GM03348 (cell line): ENCODE measurements at regions not wholly inside any gene's neighbourhood (a gene's known extent, or its start where the extent isn't known, plus 50 kb on each side); places are given as distances from the start of the nearest gene placed in this dataset.

Experiments used
- DNase-seq: peaks from one replicate; pipeline ENCODE4 v3.0.0; 2012; ENCODE audit warnings: low spot score

DNA sequence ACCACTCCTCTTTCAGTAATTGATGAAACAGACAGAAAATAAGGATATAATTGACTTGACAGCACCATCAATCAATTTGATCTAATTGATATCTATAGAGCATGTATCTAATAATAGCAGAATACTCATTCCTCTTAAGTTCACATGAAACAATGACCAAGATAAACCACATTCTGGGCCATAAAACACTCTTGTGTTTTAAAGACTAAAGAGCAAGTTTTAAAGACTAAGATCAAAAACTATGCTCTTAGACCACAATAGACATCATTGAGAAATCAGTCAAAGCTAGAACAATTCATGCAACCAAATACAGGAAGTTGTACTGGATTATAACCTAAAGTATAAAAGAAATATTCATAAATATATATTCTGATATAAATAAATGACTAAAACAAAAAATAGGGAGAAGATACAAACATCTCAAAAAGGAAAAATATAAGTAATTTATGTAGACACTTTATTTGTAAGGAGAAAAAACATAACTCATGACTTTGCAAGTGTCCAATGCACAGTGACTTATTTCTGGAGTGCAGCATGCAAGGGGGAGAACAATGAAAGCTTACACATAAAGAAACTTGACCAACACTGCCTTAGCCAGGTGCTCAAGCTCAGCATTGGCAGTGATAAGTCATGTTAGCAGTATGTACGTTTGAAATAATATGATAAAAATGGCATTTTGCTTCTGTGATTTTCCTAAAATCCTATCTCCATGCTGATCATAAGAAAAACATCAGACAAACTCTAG is 312.7 kb upstream of the IGFBP3 start:
- DNase-seq = no peak

DNA sequence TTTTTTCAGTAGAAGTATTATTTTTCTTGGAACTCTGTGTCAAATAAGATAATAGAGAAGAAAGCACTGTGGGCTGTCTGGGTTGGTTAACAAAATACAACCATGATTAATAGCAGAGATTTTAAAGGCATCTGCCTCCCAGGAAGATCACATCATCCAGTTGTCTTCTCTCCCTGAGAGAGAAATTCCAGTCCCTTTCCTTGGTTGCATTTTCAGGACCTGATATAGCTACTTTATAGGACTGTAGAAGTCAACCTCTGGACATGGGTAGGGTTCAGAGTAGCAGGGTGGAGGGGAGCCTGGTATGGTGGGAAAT is 309.9 kb upstream of the IGFBP3 start:
- DNase-seq = no peak

DNA sequence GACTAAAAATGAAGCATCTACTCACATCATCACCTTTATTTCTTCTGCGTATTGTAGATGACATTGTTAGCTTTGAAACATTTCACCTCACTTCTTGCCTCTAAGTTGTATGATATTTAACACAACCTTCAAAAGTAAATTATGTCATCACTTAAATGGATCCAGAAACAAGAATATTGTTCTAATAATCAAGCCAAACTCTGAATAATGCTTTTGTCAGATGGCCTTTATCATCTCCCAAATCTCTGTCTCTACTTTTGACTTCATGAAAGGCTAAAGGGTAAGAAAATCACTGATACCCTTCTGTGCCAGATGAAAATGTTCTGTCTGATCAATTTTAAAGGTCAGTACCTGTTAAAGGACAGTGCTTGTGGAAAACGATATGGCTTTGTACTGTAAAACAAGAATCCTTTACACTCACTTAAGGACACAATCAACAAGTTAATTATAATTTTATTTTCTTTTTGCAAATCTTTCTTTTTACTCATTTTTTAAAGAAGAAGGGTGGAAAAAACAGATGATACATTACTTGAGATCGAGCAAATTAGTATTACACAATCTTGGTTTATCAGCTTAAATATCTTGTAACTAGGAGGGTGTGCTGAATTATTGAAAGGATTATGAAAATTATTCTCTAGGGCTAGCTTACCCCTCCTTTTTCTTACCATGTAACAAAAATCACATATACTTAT is 309.4 kb upstream of the IGFBP3 start:
- no peak for DNase-seq

DNA sequence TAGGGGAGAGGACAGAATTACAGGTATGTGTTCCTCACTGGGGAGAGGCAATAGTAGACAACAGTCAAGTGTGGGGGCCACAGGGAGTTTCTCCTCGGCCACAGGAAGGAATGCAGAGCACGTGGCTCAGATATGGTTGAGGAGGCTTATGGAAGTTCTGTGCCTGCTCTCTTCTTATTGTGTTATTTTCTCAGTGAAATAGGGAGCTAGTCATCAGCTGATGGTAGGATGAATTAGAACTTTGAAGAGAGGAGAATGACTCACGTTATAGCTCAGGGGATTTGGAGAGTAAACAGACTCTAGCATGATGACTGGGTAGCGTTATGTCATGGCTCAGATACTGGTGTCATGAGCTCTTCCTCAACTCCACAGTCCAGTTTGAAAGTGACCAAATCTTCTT is 308.3 kb upstream of the IGFBP3 start:
- DNase-seq = peak; percentile 63

DNA sequence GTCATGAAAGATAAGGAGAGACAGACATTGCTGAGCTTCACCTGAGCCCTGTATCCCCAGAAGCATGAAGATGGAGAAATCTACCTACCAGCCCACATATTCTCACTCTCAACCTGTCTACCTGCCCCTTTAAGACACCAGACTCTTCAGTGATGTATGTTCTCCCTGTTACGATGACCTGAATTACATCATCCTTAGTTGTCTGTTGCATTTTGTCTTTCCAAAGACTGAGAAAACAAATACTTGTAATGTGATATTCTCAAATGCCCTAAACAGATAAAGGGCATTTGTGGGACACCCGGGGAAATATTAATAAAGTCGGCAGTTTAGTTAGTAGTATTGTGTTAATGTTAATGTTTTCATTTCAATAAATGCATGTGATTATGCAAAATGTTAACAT is 305.8 kb upstream of the IGFBP3 start:
- no peak for DNase-seq

DNA sequence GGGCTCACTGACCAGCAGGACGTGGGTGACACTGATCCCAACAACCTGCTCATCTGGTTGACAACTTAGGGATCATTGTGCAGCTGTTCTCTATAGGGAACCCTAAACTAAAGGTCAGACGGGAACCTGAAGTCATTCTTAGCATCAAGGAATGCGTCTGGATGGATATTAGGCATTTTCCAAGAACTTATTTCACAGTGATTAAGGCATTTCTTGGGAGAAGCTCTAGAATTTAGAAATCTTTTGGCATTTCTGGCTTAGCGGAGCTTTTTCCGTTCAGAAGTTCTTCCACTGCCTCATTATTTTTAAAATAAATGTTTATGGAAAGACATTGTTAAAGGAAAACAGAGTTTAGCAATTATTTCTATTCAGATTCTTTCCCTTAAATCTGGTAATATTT is 303.3 kb upstream of the IGFBP3 start:
- no peak for DNase-seq

DNA sequence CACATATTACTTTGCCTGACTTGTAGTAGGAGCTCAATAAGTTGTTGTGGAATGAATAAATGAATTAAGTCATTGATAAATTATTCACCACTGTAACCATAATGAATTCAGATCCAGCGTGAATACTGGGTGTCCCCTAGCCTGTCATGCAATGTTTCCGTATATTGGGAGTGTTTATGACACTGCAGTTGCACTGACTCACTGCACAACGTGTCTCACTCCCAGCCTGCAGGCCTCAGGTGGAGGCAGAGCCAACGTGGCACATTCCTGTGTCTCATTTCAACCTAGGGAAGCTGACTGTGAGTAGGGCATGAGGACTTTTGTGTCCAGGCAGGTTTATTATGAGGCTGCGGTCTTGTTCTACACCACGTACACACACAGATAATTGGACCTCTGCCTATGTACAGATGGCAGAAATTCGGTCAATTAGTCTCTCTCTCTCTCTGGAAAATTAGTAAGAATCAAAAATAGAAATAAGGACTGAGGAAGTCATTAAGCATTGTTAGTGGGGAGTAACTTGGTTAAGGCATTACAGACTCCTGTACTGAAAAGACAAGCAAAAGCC is 299.1 kb upstream of the IGFBP3 start:
- DNase-seq = no peak

DNA sequence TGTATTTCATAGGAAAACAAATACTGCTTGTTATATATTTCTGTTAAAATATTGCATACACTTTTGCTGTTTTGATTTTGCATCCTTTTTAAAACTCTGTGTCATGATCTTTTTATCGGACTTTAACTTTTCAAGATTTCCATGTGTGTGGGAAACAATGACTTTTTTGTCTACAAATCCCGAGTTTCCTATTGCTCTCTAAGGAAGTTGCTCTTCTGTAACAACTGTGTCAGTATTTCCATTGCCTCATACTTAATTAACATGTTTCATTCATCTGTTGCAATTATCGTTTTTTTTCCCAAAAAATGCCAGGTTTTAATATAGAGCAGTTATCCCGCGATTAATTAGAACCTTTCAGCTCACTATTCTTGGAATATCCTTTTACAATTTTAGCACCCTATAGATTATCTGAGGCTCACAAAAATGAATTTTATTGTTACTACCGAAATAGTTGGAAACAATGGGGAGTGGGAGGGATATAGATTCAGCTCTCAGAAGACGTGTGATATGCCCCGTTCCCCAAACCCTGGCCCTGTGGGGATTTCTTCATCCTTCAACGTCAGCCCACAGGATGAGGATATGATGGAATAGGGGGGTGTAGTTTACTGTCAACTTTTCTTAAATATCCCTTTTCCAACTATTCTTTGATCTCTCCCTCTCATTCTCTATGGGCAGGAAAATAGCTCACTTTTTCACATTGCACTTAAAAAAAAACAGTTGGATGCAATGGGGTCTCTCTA is 297.6 kb upstream of the IGFBP3 start:
- DNase-seq = no peak

DNA sequence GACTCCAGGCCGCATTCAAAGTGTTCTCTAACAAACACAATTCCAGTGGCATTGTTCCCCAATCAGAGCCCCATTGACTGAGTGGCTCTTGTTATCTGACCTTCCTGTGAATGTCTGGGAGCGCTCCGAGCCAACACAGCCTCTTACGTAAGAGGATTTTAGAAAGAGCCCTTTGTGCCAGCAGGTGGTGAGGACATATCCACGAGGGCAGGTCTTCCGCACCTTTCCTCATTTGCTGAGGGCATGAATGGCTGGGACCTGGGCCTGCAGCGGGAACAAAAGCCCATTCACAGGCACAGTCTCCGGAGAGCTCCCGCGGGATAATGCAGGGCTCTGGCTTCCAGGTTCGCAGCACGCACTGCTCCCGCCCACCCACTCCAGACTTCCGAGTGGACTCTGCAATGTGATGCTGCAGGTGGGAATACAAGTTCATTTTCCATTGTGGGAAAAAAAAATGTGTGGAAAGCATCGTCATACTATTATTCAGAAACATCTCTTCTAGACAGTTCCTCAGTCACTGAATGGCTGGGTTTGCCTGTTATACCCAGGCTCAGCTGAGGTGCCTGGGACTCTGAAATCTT is 295.0 kb upstream of the IGFBP3 start:
- DNase-seq = no peak

DNA sequence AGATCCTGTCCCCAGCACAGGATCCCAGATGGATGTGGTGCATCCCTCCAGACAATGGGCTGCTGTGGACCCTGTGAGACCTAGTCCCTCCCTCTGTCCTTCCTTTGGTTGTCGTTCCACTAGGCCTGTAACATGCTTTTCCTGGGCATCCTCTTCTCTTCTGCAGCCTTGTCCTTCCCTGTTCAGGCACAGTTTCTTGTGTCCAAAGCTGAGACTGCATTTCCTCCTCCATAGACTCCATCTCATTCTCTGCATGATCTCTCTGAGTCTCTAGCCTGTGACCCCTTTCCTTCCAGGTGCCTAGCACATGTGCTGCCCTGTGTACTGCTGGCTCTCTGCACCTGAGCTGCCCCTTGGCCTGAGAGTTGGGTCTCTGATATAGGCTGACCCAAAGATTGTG is 293.5 kb upstream of the IGFBP3 start:
- DNase-seq = no peak

DNA sequence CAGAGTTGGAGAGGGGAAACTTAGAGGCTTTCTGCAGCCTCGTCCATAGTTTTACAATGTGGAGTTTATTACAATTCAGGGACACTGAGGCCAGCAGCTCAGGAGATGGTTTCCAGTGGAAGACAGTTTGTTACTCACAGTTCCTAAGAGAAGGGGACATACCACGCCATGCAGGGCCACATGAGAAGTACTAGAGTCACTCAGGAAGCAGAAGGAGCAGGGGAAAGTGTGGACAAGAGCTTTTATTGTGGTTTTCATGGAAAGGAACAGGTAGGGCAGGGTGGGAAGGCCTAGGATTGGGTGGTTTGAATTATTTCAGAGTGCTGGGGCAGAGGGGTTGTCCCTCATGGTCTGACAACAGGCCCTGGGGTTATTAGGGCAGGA is 292.1 kb upstream of the IGFBP3 start:
- no peak for DNase-seq

DNA sequence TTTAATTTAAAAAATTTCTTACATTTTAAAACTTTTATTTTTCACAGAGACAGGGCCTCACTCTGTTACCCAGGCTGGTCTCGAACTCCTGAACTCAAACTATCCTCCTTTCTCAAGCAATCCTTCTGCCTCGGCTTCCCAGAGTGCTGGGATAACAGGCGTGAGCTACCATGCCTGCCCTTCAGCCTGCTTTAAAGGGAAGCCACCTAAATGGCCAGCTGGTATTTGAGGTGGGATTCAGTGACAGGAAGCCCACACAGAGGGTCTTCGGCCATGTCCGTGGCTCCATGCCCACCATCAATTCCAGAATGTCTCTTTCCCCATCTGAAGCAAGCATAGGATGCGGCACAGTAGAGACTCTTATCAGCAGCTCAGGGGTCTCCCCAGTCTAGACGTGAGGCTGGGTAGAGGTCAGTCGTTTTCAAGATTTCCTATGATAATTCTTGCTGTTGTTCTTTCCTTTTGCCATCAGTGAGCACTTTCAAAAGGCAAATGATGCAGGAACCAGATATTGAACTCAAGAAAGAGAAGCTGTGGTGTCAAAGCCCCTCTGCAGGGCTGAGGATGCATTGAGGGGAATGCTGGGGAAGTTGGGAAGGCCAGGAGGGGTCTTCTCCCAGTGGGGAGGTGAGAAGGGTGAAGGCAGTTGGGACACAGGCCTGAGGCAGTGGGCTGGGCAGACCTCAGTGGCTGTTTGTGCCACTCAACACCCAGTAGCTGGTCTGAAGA is 291.5 kb upstream of the IGFBP3 start:
- DNase-seq = no peak

DNA sequence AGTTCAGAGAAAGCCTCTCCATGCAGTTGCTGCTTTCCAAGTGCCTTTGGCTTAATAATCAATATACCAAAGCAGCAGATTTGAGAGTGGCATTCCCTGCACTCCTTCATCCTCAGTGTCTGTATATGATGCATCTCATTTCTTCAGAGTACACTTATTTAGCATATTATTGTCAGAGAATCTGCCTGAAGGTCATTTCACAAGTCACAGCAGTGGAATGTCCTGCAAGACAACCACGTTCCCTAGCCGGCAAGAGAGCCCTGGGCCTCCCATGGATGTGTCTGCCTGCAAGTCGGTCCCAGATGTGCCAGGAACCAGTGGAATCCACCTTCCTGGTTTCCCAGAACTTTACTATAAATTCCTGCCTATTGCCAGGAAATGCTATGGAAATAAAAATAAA is 289.4 kb upstream of the IGFBP3 start:
- DNase-seq = no peak

DNA sequence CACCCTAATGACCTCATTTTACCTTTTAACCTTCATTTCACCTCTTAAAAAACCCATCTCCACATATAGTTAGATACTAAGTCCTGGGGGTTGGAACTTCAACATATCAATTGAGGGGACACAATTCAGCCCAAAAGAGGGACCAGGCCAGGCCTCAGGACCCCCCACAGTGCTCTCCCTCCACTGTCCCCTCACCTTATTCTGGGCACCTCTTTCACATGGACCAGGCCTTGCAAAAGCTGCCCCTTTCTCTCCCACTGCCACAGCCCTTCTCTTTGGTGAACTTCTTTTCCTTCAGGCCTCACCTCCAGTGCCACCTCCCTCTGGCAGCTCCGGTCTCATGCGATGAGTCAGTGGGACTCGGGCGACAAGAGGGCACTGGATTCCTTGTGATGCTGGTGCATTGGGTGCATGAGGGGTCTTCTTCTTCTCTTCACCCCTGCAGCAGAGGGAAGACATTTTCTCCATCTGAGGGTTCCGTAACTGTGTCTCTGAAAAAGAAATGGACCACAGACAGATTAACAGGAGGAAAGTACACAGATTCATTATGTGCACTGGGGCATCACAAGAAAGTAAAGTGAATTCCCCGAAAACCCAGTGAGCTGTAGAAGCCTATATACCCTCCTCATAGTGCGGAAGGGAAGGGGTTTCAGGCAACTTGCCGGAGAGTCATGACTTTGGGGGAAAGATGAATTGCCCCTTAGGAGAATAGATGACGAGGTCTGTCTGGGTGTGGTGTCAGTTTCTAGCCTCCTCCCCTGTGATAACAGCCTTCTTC is 288.7 kb upstream of the IGFBP3 start:
- DNase-seq = no peak

DNA sequence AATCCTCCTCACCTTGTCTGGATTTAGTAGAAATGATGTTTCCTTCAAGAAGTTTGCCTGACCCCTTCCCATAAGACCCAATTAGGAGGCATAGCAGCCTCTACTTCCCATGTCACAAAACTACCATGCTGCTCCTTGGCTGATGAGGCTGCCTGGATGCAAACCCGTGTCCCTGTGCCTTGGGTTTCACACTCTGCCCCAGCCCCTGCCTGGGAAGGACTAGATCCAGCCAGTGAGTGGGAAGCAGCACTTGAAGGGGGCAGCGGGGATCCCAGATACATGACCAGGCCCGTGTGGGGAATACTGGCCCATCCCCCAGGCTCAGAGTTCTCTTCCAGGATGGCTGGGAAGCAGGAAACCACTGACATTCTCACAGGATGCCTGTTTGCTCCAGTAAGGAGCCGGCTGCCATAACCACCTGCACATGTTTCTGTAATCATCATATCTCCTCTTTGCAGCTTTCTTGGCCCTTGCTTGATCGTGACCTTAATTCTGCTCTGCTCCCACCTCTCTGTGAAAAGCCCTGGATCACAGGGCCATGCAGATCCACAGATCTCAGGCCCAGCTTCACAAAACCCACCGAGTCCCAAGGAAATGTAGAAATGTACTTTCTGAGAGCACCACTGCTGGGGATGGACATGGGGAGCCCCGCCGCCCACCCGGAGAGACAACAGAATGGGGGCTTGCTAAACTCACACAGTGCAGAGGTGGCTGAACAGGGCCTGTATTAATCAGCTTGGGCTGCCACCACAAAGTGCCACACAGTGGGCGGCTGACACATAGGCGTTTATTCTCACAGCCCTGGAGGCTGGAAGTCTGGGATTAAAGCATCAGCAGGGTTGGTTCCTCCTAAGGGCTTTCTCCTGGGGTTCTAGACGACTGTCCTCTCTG is 287.8 kb upstream of the IGFBP3 start:
- DNase-seq = no peak

DNA sequence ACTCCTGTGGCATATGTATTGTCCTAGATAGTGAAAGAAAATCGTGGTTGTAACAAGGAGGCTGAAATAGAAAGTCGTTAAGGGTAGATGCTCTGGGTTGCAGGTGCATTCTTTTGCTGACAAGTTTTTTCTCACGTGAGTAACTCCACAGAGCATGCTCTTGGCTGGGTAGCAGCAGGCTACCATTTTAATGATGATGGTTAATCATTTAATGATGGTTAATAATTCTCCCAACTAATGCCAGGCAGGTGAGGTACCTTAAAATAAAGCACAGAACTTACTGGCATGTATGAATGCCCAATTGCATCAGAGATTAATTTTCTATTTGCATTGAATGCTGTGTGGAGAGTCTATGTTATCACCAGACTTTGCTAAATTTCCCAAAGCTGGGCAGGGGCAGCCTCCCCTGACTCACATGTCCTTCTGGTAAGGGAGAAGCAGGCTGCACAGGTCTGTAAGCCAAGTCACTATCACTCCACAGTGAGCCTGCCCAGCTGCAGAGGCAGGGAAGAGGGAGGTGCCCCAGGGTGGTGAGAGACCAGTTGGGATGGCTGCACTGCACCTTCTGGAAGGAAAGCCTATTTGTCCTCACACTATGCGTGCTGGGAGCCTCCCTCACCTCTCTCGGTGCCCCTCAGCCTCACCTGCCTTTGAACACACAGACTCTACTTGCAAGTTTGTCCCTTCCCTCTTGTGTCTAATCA is 287.0 kb upstream of the IGFBP3 start:
- no peak for DNase-seq

DNA sequence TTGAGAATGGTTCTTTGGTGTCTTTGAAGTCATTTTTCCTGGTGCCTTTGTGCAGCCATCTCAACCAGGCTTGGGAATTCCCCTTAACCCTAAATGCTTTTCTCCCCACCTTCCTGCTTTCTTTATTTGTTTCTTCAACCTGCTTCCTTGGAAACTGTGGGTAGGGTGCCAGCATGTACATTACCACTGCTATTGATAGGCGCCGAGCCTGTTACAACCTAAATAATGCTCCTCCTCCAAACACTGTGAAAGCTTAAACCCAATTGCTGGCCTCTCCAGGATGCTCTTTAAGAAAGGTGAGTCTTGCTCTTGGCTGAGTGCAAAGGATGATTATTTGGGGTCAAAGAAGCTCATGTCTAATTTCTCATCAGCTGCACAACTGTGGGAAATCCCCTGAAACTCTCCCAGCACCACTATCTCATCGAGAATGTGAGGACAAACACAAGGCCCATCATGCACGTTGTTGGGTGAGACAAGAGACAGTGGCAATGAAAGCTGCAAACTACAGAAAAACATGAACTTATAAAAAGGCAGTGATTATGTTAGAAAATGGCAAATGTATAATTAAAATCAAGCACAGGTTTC is 285.5 kb upstream of the IGFBP3 start:
- no peak for DNase-seq

DNA sequence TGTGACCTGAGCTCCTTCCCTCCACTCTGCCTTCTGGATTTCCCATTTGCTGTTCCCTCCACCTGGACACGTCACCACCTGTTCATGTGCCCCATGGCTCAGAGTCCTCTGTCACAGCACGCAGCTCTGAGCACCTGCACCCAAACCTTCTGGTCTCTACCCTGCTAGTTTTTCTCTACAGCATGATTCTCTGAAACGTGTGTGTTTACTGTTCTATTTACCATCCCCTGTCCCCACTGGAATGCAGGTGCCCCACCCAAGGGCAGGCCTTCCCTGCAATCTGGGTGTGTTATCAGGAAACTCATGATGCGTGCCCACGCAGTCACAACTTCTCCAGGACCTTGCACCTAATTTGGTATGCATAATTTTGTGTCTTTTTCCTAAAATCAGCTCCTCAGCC is 284.4 kb upstream of the IGFBP3 start:
- no peak for DNase-seq

DNA sequence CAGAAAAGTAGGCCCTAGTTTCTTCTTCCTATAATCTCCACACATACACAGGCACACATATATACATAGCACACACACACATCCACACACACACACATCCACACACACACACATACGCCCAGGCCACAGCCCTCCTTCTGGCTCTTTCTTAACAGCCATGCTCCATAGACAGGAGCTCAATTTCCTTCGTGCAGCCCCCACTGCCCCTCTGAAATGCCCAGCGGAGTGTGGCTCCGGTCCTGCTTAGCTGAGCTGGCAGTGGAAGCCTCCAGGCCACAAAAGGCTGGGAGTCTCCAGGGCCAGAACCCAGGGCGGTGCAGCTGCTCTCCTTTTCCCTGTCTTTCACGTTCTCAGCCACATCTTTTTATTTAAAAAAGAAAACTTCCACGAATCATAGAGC is 282.9 kb upstream of the IGFBP3 start:
- DNase-seq = no peak
